ENCODE measurements at regions not wholly inside any gene's neighbourhood (a gene's known extent, or its start where the extent isn't known, plus 50 kb on each side); places are given as distances from the start of the nearest gene placed in this dataset.

DNA sequence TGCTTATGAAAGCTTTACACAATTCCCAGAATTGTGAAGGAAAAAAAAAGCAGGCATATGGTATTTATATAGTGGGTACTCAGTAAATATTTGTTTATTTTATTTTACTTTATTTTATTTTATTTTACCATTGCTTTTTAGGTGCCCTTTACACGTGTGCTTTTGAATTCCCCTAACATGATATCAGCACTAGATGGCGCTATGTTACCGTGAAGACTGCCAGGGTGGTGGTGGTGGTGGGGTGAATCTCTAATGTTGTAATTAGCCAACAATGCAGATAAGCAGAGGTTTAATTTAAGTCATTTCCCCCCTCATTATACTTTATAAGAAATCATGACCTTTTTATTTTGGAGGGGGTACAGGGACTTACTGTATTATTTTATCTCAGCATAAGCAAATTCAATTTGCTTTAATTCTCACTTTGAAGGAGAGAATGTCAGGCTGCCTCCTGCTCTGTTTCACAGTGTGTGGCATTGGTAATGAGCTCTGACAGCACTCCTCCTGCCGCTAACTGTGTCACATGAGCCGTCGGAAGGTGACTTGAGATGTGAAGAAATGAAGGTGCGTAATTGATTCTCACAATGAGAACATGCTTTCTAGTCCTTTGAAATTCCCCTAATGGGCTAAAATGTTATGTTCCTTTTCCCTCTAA lies 165.6 kb downstream of the YTHDC2 start:
- no peaks in the 10 kb centered on the region for H3K36me3 ChIP-seq
- TF ChIP-seq, protein P1, sequence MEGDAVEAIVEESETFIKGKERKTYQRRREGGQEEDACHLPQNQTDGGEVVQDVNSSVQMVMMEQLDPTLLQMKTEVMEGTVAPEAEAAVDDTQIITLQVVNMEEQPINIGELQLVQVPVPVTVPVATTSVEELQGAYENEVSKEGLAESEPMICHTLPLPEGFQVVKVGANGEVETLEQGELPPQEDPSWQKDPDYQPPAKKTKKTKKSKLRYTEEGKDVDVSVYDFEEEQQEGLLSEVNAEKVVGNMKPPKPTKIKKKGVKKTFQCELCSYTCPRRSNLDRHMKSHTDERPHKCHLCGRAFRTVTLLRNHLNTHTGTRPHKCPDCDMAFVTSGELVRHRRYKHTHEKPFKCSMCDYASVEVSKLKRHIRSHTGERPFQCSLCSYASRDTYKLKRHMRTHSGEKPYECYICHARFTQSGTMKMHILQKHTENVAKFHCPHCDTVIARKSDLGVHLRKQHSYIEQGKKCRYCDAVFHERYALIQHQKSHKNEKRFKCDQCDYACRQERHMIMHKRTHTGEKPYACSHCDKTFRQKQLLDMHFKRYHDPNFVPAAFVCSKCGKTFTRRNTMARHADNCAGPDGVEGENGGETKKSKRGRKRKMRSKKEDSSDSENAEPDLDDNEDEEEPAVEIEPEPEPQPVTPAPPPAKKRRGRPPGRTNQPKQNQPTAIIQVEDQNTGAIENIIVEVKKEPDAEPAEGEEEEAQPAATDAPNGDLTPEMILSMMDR (IDR thresholded peaks at IDR 0.05 in 8 of 11, conservative IDR thresholded peaks at IDR 0.05 in 3 of 11): peak in 8 of 11 experiments; percentile 50 to 69 (median 60)
- no peak for TF ChIP-seq POLR2A (IDR thresholded peaks at IDR 0.05)
- no peak for DNase-seq
- H3K27ac ChIP-seq: no peak overlapping the region
- intact Hi-C loops (cut with DNase I; ENCODE audit: low total_unique reads): loop anchor here (5.0 kb wide), 1 partner anchor 768 kb away; no protein-coding TSS in a partner anchor
- 44 to 46% (median 46%) methylated on average over 7 of the region's 7 CpGs for whole genome bisulfite sequencing, 5 donors
- peaks cover 0 to 6% (median 0%) of the 10 kb centered on the region in 8 donors for H3K9me3 ChIP-seq
- no peaks in the 10 kb centered on the region for H3K4me1 ChIP-seq
- H3K27me3 ChIP-seq (replicated peaks in 1 of 7): no peaks in the 10 kb centered on the region
- H3K4me3 ChIP-seq: no peak overlapping the region

DNA sequence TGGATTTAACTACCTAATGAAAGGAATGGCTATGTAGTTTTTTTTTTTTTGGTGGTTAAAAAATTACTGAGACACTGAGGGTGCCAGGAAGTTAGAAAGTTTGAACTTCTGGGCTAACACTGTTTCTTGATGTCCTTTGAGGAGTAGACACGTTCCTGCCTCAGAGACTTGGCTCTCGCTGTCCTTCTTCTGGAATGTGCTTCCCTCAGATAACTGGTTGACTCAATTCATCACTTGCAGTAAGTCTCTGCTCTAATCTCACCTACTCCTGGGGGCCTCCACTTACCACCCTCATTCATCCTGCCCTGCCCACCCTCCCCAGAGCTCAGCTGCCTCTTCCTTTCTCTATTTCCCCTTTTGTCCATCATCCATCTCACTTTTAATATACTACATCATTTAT lies 167.0 kb downstream of the YTHDC2 start:
- no peaks in the 10 kb centered on the region for H3K4me1 ChIP-seq
- H3K27ac ChIP-seq: no peak overlapping the region
- no peaks in the 10 kb centered on the region for H3K36me3 ChIP-seq
- no peak for DNase-seq
- no peaks in the 10 kb centered on the region for H3K9me3 ChIP-seq
- WGBS, 5 donors: 52 to 71% (median 63%) methylated on average over 2 of the region's 2 CpGs
- H3K27me3 ChIP-seq (replicated peaks in 1 of 7): no peaks in the 10 kb centered on the region
- H3K4me3 ChIP-seq: no peak overlapping the region
- no peak for TF ChIP-seq POLR2AphosphoS5 (IDR thresholded peaks at IDR 0.05)
- no peak for TF ChIP-seq POLR2A (IDR thresholded peaks at IDR 0.05)
- TF ChIP-seq, protein P1 (IDR thresholded peaks at IDR 0.05 in 8 of 11, conservative IDR thresholded peaks at IDR 0.05 in 3 of 11): no peak
- intact Hi-C loops (cut with DNase I; ENCODE audit: low total_unique reads): no loop called here

DNA sequence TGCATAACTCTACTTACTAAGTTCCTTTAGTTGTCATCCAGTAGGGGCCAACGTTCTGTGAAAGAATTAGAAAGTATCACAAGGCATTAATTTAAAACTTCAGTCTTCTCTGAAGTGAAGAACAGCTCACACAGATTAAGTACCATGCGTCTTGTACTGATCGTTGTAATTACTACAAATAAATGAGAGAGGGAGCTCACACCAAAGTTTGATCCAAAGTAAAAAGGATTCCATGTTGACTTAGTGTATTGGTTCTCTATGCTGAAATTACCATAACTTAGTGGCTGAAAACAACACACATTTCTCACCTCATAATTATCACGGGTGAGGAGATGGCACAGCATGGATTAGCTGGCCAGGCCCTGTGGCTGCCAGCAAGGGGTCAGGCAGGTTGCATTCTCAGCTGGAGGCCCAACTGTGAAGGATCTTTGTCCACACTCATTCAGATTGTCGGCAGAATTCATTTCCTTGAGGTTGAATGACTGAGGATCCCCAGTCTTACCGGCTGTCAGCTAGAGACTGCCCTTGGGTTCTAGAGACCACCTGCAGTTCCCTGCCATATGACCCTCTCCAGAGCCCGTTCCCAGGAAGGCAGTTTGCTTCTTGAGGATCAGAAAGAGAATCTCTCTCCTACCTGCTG lies 169.1 kb downstream of the YTHDC2 start:
- 58 to 80% (median 67%) methylated on average over 7 of the region's 7 CpGs for WGBS, 5 donors
- TF ChIP-seq POLR2A (IDR thresholded peaks at IDR 0.05) (no peak), POLR2AphosphoS5 (IDR thresholded peaks at IDR 0.05) (no peak)
- TF ChIP-seq, protein P1 (IDR thresholded peaks at IDR 0.05 in 8 of 11, conservative IDR thresholded peaks at IDR 0.05 in 3 of 11): no peak
- Histone ChIP-seq H3K27me3 (replicated peaks in 1 of 7) (no peaks in the 10 kb centered on the region), H3K4me1 (no peaks in the 10 kb centered on the region), H3K27ac (no peak overlapping the region), H3K9me3 (no peaks in the 10 kb centered on the region), H3K36me3 (no peaks in the 10 kb centered on the region), H3K4me3 (no peak overlapping the region)
- intact Hi-C loops (cut with DNase I; ENCODE audit: low total_unique reads): no loop called here
- DNase-seq: no peak

DNA sequence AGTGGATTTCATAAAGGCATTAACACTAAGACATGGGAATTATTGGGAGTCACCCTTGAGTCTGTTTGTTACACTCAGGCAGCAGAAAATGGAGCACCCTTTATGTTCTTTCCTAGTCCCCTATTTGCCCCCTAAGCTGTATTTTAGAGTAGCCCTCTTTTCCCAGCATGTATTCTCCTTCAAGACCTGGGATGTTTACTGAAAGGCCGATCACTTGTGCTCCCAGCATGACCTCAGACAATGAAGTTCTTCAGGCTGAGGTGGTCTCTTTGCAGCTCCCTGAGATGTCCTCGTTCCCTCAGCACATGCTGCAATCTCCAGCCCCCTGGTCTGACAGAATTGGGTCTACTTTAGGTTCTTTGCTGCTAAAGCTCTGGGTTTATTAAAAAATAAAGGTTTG lies 169.7 kb downstream of the YTHDC2 start:
- intact Hi-C loops (cut with DNase I; ENCODE audit: low total_unique reads): no loop called here
- H3K9me3 ChIP-seq: no peaks in the 10 kb centered on the region
- WGBS, 5 donors: 69 to 86% (median 78%) methylated on average over 2 of the region's 2 CpGs
- TF ChIP-seq, protein P1 (IDR thresholded peaks at IDR 0.05 in 8 of 11, conservative IDR thresholded peaks at IDR 0.05 in 3 of 11): no peak
- TF ChIP-seq POLR2A (IDR thresholded peaks at IDR 0.05) (no peak), POLR2AphosphoS5 (IDR thresholded peaks at IDR 0.05) (no peak)
- DNase-seq: no peak
- H3K27me3 ChIP-seq (replicated peaks in 1 of 7): peaks cover 0 to 2% (median 0%) of the 10 kb centered on the region in 7 donors
- H3K4me3 ChIP-seq: no peak overlapping the region
- H3K36me3 ChIP-seq: no peaks in the 10 kb centered on the region
- H3K27ac ChIP-seq: no peak overlapping the region
- H3K4me1 ChIP-seq: no peaks in the 10 kb centered on the region
